ENCODE measurements at regions not wholly inside any gene's neighbourhood (a gene's known extent, or its start where the extent isn't known, plus 50 kb on each side); places are given as distances from the start of the nearest gene placed in this dataset.

DNA sequence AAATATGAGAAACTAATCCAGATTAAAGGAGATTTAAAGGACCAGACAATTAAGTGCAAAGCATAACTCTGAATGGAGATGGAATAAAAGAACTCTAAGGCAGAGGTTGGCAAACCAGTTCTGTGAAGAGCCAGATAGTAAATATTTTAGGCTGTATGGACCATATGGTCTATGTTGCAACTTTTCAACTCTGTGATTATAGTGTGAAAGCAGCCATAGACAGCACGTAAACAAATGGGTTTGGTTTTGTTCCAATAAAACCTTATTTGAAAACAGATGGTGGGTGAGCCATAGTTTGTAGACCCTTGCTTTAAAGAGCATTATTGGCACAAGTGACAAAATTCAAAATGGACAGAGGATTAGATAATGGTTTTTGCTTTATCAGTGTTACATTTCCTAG lies 884.1 kb downstream of the CCSER2 start:
- TF ChIP-seq POLR2A (IDR thresholded peaks at IDR 0.05) = no peak
- TF ChIP-seq, protein P1, sequence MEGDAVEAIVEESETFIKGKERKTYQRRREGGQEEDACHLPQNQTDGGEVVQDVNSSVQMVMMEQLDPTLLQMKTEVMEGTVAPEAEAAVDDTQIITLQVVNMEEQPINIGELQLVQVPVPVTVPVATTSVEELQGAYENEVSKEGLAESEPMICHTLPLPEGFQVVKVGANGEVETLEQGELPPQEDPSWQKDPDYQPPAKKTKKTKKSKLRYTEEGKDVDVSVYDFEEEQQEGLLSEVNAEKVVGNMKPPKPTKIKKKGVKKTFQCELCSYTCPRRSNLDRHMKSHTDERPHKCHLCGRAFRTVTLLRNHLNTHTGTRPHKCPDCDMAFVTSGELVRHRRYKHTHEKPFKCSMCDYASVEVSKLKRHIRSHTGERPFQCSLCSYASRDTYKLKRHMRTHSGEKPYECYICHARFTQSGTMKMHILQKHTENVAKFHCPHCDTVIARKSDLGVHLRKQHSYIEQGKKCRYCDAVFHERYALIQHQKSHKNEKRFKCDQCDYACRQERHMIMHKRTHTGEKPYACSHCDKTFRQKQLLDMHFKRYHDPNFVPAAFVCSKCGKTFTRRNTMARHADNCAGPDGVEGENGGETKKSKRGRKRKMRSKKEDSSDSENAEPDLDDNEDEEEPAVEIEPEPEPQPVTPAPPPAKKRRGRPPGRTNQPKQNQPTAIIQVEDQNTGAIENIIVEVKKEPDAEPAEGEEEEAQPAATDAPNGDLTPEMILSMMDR (IDR thresholded peaks at IDR 0.05) = no peak

Data from lower leg skin (tissue), 3 donors.